ENCODE measurements at regions not wholly inside any gene's neighbourhood (a gene's known extent, or its start where the extent isn't known, plus 50 kb on each side); places are given as distances from the start of the nearest gene placed in this dataset.

DNA sequence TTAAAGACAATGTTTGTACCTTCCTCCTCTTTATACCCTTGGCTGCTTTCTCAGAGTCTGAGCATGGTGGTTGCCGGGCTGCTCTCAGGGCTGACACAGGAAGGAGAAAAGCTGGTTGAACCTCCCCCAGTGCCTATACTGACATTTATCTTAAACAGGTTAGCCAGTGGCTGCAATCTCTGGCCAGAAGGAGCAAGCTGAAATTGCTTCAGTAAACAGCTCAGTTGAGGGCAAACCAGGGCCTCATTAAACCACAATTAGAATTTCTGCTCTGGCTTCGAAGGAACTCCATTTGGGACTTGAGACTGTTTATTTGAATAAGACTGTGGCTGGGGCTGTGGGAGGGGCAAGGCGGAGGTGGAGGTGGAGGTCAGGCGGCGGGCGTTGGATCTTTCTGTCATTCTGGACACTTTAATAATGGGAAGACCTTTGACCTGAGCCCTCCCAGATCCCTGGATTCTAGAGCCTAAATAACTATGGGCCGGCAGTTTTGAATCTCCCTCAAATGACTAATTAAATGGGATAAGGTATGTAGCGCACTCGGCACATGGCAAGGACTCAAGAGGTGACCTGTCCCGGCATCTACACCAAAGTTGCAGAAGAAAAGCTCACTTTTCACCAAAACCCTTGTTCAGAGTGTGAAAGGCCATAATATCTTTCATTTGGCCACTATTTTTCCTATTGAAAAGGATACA is 120.6 kb upstream of the MYCN start:
- H3K4me1 Mint-ChIP-seq (ENCODE audit: low read depth, unreplicated experiment): peaks cover 6% of the 10 kb centered on the region
- Histone ChIP-seq H3K9ac (ENCODE audit: low read length) (no peak overlapping the region), H2AFZ (ENCODE audit: low read depth, low read length) (no peak overlapping the region), H3K27ac (ENCODE audit: low read depth, low read length) (no peak overlapping the region), H3K4me1 (ENCODE audit: insufficient read depth, low read length) (no peaks in the 10 kb centered on the region), H3K27me3 (ENCODE audit: insufficient read depth, low read length) (no peaks in the 10 kb centered on the region), H3K4me2 (ENCODE audit: low read length) (no peak overlapping the region), H3K9me3 (ENCODE audit: insufficient read depth, low read depth, low read length) (no peaks in the 10 kb centered on the region), H3K36me3 (ENCODE audit: insufficient read depth, low read length) (no peaks in the 10 kb centered on the region), H4K20me1 (ENCODE audit: insufficient read depth, low read length) (no peaks in the 10 kb centered on the region), H3K79me2 (ENCODE audit: insufficient read depth, low read length) (no peaks in the 10 kb centered on the region), H3K4me3 (ENCODE audit: insufficient read depth, low read depth, low read length) (no peak overlapping the region)
- H3K9me3 Mint-ChIP-seq (ENCODE audit: unreplicated experiment): no peaks in the 10 kb centered on the region
- TF ChIP-seq, protein P1, sequence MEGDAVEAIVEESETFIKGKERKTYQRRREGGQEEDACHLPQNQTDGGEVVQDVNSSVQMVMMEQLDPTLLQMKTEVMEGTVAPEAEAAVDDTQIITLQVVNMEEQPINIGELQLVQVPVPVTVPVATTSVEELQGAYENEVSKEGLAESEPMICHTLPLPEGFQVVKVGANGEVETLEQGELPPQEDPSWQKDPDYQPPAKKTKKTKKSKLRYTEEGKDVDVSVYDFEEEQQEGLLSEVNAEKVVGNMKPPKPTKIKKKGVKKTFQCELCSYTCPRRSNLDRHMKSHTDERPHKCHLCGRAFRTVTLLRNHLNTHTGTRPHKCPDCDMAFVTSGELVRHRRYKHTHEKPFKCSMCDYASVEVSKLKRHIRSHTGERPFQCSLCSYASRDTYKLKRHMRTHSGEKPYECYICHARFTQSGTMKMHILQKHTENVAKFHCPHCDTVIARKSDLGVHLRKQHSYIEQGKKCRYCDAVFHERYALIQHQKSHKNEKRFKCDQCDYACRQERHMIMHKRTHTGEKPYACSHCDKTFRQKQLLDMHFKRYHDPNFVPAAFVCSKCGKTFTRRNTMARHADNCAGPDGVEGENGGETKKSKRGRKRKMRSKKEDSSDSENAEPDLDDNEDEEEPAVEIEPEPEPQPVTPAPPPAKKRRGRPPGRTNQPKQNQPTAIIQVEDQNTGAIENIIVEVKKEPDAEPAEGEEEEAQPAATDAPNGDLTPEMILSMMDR (IDR thresholded peaks at IDR 0.05; ENCODE audit: insufficient read depth, low read depth, low read length): no peak
- TF ChIP-seq EZH2 (IDR thresholded peaks at IDR 0.05; ENCODE audit: insufficient read depth, low read length): no peak
- H3K4me3 Mint-ChIP-seq (ENCODE audit: unreplicated experiment): no peak overlapping the region
- H3K27ac Mint-ChIP-seq (ENCODE audit: unreplicated experiment): no peak overlapping the region
- peaks cover 24% of the 10 kb centered on the region for H3K27me3 Mint-ChIP-seq (ENCODE audit: low read depth, unreplicated experiment)
- FAIRE-seq (no peak), DNase-seq (ENCODE audit: low read depth) (no peak)
- H3K36me3 Mint-ChIP-seq (ENCODE audit: low read depth, unreplicated experiment): no peaks in the 10 kb centered on the region

DNA sequence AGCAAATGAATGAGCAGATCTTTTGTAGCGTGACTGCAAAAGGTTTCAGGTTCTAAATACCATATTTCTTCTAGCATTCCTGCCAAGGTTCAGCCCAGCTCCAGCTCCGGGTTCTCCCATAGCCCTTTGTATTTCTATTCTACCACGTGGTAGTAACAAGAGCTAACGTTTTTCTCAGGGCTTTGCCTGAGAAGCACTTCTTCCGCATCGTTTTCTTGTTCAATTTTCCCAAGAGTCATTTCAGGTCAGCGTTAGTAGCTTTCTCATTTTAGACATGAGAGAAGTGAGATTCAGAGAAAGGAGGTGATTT is 120.1 kb upstream of the MYCN start:
- Mint-ChIP-seq H3K27ac (ENCODE audit: unreplicated experiment) (no peak overlapping the region), H3K4me3 (ENCODE audit: unreplicated experiment) (no peak overlapping the region), H3K4me1 (ENCODE audit: low read depth, unreplicated experiment) (peaks cover under 1% of the 10 kb centered on the region), H3K36me3 (ENCODE audit: low read depth, unreplicated experiment) (no peaks in the 10 kb centered on the region), H3K9me3 (ENCODE audit: unreplicated experiment) (no peaks in the 10 kb centered on the region), H3K27me3 (ENCODE audit: low read depth, unreplicated experiment) (peaks cover 25% of the 10 kb centered on the region)
- no peak overlapping the region for H2AFZ ChIP-seq (ENCODE audit: low read depth, low read length)
- no peaks in the 10 kb centered on the region for H3K27me3 ChIP-seq (ENCODE audit: insufficient read depth, low read length)
- no peak for TF ChIP-seq EZH2 (IDR thresholded peaks at IDR 0.05; ENCODE audit: insufficient read depth, low read length)
- TF ChIP-seq, protein P1 (IDR thresholded peaks at IDR 0.05; ENCODE audit: insufficient read depth, low read depth, low read length): no peak
- H3K27ac ChIP-seq (ENCODE audit: low read depth, low read length): no peak overlapping the region
- FAIRE-seq (no peak), DNase-seq (ENCODE audit: low read depth) (no peak)
- no peaks in the 10 kb centered on the region for H3K9me3 ChIP-seq (ENCODE audit: insufficient read depth, low read depth, low read length)
- H3K4me1 ChIP-seq (ENCODE audit: insufficient read depth, low read length): no peaks in the 10 kb centered on the region
- no peak overlapping the region for H3K4me2 ChIP-seq (ENCODE audit: low read length)
- no peak overlapping the region for H3K9ac ChIP-seq (ENCODE audit: low read length)
- no peak overlapping the region for H3K4me3 ChIP-seq (ENCODE audit: insufficient read depth, low read depth, low read length)
- no peaks in the 10 kb centered on the region for H3K36me3 ChIP-seq (ENCODE audit: insufficient read depth, low read length)
- H4K20me1 ChIP-seq (ENCODE audit: insufficient read depth, low read length): no peaks in the 10 kb centered on the region
- no peaks in the 10 kb centered on the region for H3K79me2 ChIP-seq (ENCODE audit: insufficient read depth, low read length)

DNA sequence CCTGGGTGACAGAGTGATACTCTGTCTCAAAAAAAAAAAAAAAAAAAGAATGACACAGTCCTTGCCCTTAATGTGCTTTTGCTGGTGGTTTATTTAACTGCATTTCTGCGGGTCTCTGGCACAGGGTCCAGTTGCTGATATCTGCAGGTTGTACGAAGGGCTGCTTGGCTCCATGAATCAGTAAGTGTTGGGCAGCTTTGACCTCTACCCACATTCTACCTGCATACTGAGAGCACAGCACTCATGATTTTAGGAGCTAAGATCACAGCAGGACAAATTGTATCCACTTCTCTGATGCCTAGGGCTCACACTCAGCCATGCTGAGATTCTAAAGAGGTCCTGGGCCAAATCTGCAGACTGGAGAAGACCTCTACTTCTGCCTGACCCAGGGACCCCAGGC is 119.4 kb upstream of the MYCN start:
- no peaks in the 10 kb centered on the region for H3K27me3 ChIP-seq (ENCODE audit: insufficient read depth, low read length)
- H3K27me3 Mint-ChIP-seq (ENCODE audit: low read depth, unreplicated experiment): peaks cover 28% of the 10 kb centered on the region
- H3K9me3 ChIP-seq (ENCODE audit: insufficient read depth, low read depth, low read length): no peaks in the 10 kb centered on the region
- no peak overlapping the region for H3K4me3 Mint-ChIP-seq (ENCODE audit: unreplicated experiment)
- TF ChIP-seq EZH2 (IDR thresholded peaks at IDR 0.05; ENCODE audit: insufficient read depth, low read length): no peak
- TF ChIP-seq, protein P1 (IDR thresholded peaks at IDR 0.05; ENCODE audit: insufficient read depth, low read depth, low read length): no peak
- no peaks in the 10 kb centered on the region for H3K4me1 Mint-ChIP-seq (ENCODE audit: low read depth, unreplicated experiment)
- H3K36me3 ChIP-seq (ENCODE audit: insufficient read depth, low read length): no peaks in the 10 kb centered on the region
- no peak overlapping the region for H3K27ac Mint-ChIP-seq (ENCODE audit: unreplicated experiment)
- no peaks in the 10 kb centered on the region for H3K36me3 Mint-ChIP-seq (ENCODE audit: low read depth, unreplicated experiment)
- no peaks in the 10 kb centered on the region for H3K4me1 ChIP-seq (ENCODE audit: insufficient read depth, low read length)
- no peaks in the 10 kb centered on the region for H3K9me3 Mint-ChIP-seq (ENCODE audit: unreplicated experiment)
- no peak overlapping the region for H3K4me3 ChIP-seq (ENCODE audit: insufficient read depth, low read depth, low read length)
- no peaks in the 10 kb centered on the region for H3K79me2 ChIP-seq (ENCODE audit: insufficient read depth, low read length)
- no peaks in the 10 kb centered on the region for H4K20me1 ChIP-seq (ENCODE audit: insufficient read depth, low read length)
- no peak overlapping the region for H3K27ac ChIP-seq (ENCODE audit: low read depth, low read length)
- H2AFZ ChIP-seq (ENCODE audit: low read depth, low read length): no peak overlapping the region
- no peak for FAIRE-seq
- H3K9ac ChIP-seq (ENCODE audit: low read length): no peak overlapping the region
- H3K4me2 ChIP-seq (ENCODE audit: low read length): no peak overlapping the region
- no peak for DNase-seq (ENCODE audit: low read depth)

All from astrocyte (in vitro differentiated cells and primary cell).